GM21515 (cell line): ENCODE measurements at regions not wholly inside any gene's neighbourhood (a gene's known extent, or its start where the extent isn't known, plus 50 kb on each side); places are given as distances from the start of the nearest gene placed in this dataset.
"Not testable (repeated sequence)": the region's sequence is repeated elsewhere in the genome, so short reads cannot be mapped to it uniquely, and the experiment has no call there.

Source experiments
- ATAC-seq: cut with Tn5 transposase; IDR thresholded peaks from one replicate; pipeline ENCODE4 v1.9.1; 2021; ENCODE audit not compliant: unreplicated experiment

GRCh38 chr2:16415861-16416260 lies 249.8 kb downstream of the CYRIA start:
- not testable (repeated sequence) for ATAC-seq

GRCh38 chr2:16413947-16414346 lies 251.7 kb downstream of the CYRIA start:
- no peak for ATAC-seq

GRCh38 chr2:16413285-16413684 lies 252.3 kb downstream of the CYRIA start:
- no peak for ATAC-seq

- no peak for ATAC-seq
Observed at GRCh38 chr2:16412321-16413030, 253.2 kb downstream of the CYRIA start.

GRCh38 chr2:16411788-16412187 lies 253.8 kb downstream of the CYRIA start:
- ATAC-seq = no peak

GRCh38 chr2:16409849-16410248 lies 255.8 kb downstream of the CYRIA start:
- ATAC-seq = no peak

- ATAC-seq = no peak
Observed at GRCh38 chr2:16409006-16409390, 256.6 kb downstream of the CYRIA start.

GRCh38 chr2:16408331-16409005 lies 257.2 kb downstream of the CYRIA start:
- ATAC-seq = no peak

- no peak for ATAC-seq
Observed at GRCh38 chr2:16407358-16407757, 258.3 kb downstream of the CYRIA start.

GRCh38 chr2:16406496-16407289 lies 258.9 kb downstream of the CYRIA start:
- ATAC-seq = no peak

- no peak for ATAC-seq
Observed at GRCh38 chr2:16405551-16405950, 260.1 kb downstream of the CYRIA start.

GRCh38 chr2:16404551-16405300 lies 260.9 kb downstream of the CYRIA start:
- no peak for ATAC-seq

GRCh38 chr2:16404146-16404545 lies 261.5 kb downstream of the CYRIA start:
- no peak for ATAC-seq

- no peak for ATAC-seq
Observed at GRCh38 chr2:16402891-16403290, 262.7 kb downstream of the CYRIA start.

- ATAC-seq = no peak
Observed at GRCh38 chr2:16401761-16402300, 263.8 kb downstream of the CYRIA start.

- ATAC-seq = no peak
Observed at GRCh38 chr2:16400127-16400623, 265.5 kb downstream of the CYRIA start.

GRCh38 chr2:16398486-16399043 lies 267.1 kb downstream of the CYRIA start:
- ATAC-seq = no peak

- no peak for ATAC-seq
Observed at GRCh38 chr2:16397681-16398475, 267.8 kb downstream of the CYRIA start.

GRCh38 chr2:16396986-16397385 lies 268.6 kb downstream of the CYRIA start:
- ATAC-seq = no peak

- no peak for ATAC-seq
Observed at GRCh38 chr2:16396171-16396570, 269.5 kb downstream of the CYRIA start.
